ENCODE measurements at regions not wholly inside any gene's neighbourhood (a gene's known extent, or its start where the extent isn't known, plus 50 kb on each side); places are given as distances from the start of the nearest gene placed in this dataset.
"Not testable (repeated sequence)": the region's sequence is repeated elsewhere in the genome, so short reads cannot be mapped to it uniquely, and the experiment has no call there.

GRCh38 chr6:156437121-156437879 is 339.9 kb upstream of the ARID1B start:
- no peak for DNase-seq

- no peak for DNase-seq
Observed at GRCh38 chr6:156434795-156435190, 342.4 kb upstream of the ARID1B start.

GRCh38 chr6:156434049-156434794 is 343.0 kb upstream of the ARID1B start:
- DNase-seq, result no peak

- no peak for DNase-seq
Observed at GRCh38 chr6:156432543-156432942, 344.6 kb upstream of the ARID1B start.

GRCh38 chr6:156430386-156430785 is 346.8 kb upstream of the ARID1B start:
- no peak for DNase-seq

GRCh38 chr6:156427345-156427744 is 349.8 kb upstream of the ARID1B start:
- DNase-seq, result peak; percentile 65

- peak; percentile 34 for DNase-seq
Observed at GRCh38 chr6:156425359-156426020, 351.7 kb upstream of the ARID1B start.

- no peak for DNase-seq
Observed at GRCh38 chr6:156423829-156424228, 353.3 kb upstream of the ARID1B start.

GRCh38 chr6:156423075-156423474 is 354.1 kb upstream of the ARID1B start:
- no peak for DNase-seq

GRCh38 chr6:156421933-156422332 is 355.2 kb upstream of the ARID1B start:
- no peak for DNase-seq

- DNase-seq, result not testable (repeated sequence)
Observed at GRCh38 chr6:156421301-156421700, 355.9 kb upstream of the ARID1B start.

- DNase-seq, result peak; percentile 1
Observed at GRCh38 chr6:156420172-156420993, 356.8 kb upstream of the ARID1B start.

GRCh38 chr6:156419594-156419993 is 357.6 kb upstream of the ARID1B start:
- DNase-seq, result no peak

- no peak for DNase-seq
Observed at GRCh38 chr6:156418253-156418652, 358.9 kb upstream of the ARID1B start.

GRCh38 chr6:156416391-156416790 is 360.8 kb upstream of the ARID1B start:
- DNase-seq, result no peak

- no peak for DNase-seq
Observed at GRCh38 chr6:156413154-156413553, 364.0 kb upstream of the ARID1B start.

GRCh38 chr6:156410649-156411048 is 366.5 kb upstream of the ARID1B start:
- DNase-seq, result no peak

GRCh38 chr6:156408655-156409054 is 368.5 kb upstream of the ARID1B start:
- no peak for DNase-seq

- no peak for DNase-seq
Observed at GRCh38 chr6:156407334-156407733, 369.8 kb upstream of the ARID1B start.

- no peak for DNase-seq
Observed at GRCh38 chr6:156406688-156407087, 370.5 kb upstream of the ARID1B start.

GRCh38 chr6:156406099-156406498 is 371.1 kb upstream of the ARID1B start:
- DNase-seq, result no peak

GRCh38 chr6:156402628-156403027 is 374.6 kb upstream of the ARID1B start:
- DNase-seq, result no peak

- DNase-seq, result no peak
Observed at GRCh38 chr6:156402227-156402626, 375.0 kb upstream of the ARID1B start.
